HG03159 (cell line): ENCODE measurements at regions not wholly inside any gene's neighbourhood (a gene's known extent, or its start where the extent isn't known, plus 50 kb on each side); places are given as distances from the start of the nearest gene placed in this dataset.
A peak's percentile ranks its signal among the peaks of the same experiment; 100 is the strongest.
"Not testable (repeated sequence)": the region's sequence is repeated elsewhere in the genome, so short reads cannot be mapped to it uniquely, and the experiment has no call there.

ENCODE experiments used
- ATAC-seq: cut with Tn5 transposase; IDR thresholded peaks from one replicate; pipeline ENCODE4 v1.9.1; 2021; ENCODE audit warnings: mild to moderate bottlenecking, moderate library complexity; ENCODE audit not compliant: unreplicated experiment

- ATAC-seq, result no peak
These were observed 528.9 kb downstream of the TMEM121 start for GRCh38 chr14:106055289-106055688.

- ATAC-seq, result no peak
These were observed 532.0 kb downstream of the TMEM121 start for GRCh38 chr14:106058342-106058741.

- ATAC-seq, result no peak
These were observed 534.0 kb downstream of the TMEM121 start for GRCh38 chr14:106060276-106060975.

GRCh38 chr14:106061877-106062500 is 535.6 kb downstream of the TMEM121 start:
- peak; percentile 38 for ATAC-seq

GRCh38 chr14:106062502-106063272 is 536.3 kb downstream of the TMEM121 start:
- ATAC-seq, result no peak

GRCh38 chr14:106067935-106068334 is 541.6 kb downstream of the TMEM121 start:
- ATAC-seq, result no peak

- ATAC-seq, result no peak
These were observed 543.6 kb downstream of the TMEM121 start for GRCh38 chr14:106069804-106070625.

GRCh38 chr14:106080922-106081321 is 554.5 kb downstream of the TMEM121 start:
- no peak for ATAC-seq

- ATAC-seq, result not testable (repeated sequence)
These were observed 555.3 kb downstream of the TMEM121 start for GRCh38 chr14:106081721-106082120.

GRCh38 chr14:106083082-106083481 is 556.7 kb downstream of the TMEM121 start:
- ATAC-seq, result no peak

- no peak for ATAC-seq
These were observed 561.5 kb downstream of the TMEM121 start for GRCh38 chr14:106087837-106088236.

GRCh38 chr14:106088860-106089259 is 562.5 kb downstream of the TMEM121 start:
- ATAC-seq, result not testable (repeated sequence)

GRCh38 chr14:106094654-106095189 is 568.3 kb downstream of the TMEM121 start:
- no peak for ATAC-seq

- no peak for ATAC-seq
These were observed 581.3 kb downstream of the TMEM121 start for GRCh38 chr14:106107703-106108102.

GRCh38 chr14:106109337-106109736 is 583.0 kb downstream of the TMEM121 start:
- ATAC-seq, result no peak

- ATAC-seq, result no peak
These were observed 589.0 kb downstream of the TMEM121 start for GRCh38 chr14:106115401-106115800.

- ATAC-seq, result not testable (repeated sequence)
These were observed 590.1 kb downstream of the TMEM121 start for GRCh38 chr14:106116339-106116930.

GRCh38 chr14:106120101-106120500 is 593.7 kb downstream of the TMEM121 start:
- no peak for ATAC-seq

- ATAC-seq, result no peak
These were observed 602.9 kb downstream of the TMEM121 start for GRCh38 chr14:106129274-106129673.
